Left renal cortex interstitium (tissue), 4 donors: ENCODE measurements at regions not wholly inside any gene's neighbourhood (a gene's known extent, or its start where the extent isn't known, plus 50 kb on each side); places are given as distances from the start of the nearest gene placed in this dataset.

Source experiments
- DNase-seq, 4 donors: peaks; one replicate each; pipeline ENCODE4 v3.0.0-alpha.2; 2013; ENCODE audit warnings: low read depth in 4 of 4, low spot score in 2 of 4, missing footprints in 1 of 4

- no peak for DNase-seq
These were observed 105.4 kb upstream of the CDH11 start for GRCh38 chr16:65227150-65227835.

- DNase-seq, result no peak
These were observed 104.2 kb upstream of the CDH11 start for GRCh38 chr16:65226077-65226476.

DNA sequence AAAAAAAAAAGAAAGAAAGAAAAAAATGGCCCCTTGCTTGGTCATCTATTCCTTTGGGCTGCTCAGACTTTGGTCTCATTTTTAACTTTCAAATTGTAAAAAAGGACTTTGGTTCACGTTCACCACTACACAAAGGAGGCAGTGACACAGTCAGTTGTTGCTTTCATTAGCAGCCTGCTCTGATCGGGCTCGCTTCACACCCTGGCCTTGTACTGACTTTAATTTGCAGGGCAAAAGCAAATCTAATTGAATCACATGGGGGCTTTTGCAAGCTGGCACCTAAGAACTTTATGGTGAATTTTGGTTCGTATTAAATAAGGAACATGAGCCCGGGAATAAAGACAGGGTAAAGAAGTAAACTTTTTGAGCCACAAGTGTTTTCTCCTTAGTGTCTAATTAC, 103.6 kb upstream of the CDH11 start:
- DNase-seq, result no peak

DNA sequence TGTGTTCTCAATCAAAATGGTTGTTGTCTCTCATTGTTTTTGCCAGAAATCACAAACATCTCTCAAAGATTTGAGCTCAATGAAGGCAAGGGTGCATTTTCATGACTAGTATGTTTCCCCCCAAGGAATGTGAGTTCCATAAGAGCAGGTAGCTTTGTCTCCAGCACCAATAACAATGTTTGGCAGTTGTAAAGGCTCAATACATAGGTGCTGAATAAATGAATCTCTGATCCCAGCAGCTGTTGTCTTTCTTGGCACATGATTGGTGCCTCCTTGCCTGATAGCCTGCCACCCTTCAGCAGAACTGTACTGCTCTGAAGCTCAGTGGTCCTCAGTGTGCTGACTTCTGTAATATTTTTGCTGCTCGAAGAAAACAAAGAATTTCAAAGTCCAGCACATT, 103.1 kb upstream of the CDH11 start:
- DNase-seq, result no peak

DNA sequence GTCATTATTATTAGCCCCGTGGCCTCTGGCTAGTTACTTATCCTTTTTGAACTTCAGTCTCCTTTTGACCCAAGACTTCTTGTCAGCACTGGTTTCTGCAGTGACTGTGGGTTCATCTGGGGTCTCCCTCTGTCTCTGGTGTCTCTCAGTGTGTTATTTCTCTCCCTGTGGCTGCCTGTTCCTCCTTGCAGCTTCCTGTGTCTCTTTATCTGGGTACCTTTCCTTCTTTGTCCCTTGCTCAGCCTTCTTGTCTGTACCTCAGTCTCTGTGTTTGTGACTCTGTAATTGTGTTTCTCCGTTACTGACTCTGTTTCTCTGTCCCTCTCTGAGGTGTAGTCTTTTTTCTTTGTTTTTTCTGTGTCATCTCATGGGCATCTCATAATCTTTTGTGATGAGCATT, 102.6 kb upstream of the CDH11 start:
- no peak for DNase-seq

DNA sequence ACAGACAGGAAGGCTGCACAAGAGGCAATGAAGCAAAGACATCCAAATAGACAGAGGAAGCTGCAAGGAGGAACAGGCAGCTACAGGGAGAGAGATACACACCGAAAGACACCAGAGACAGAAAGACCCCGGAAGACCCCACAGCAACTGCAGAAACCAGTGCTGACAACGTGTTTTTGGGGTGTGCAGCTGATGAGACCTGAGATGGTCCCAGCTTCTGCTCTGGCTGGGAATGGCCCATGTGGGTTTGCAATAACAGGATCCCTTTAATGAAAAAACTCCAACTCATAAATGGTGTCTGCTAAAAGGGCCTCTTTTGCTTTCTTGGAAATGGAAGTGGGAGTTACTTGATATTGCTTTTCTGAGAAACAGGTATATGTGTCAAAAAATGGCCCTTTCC, 101.5 kb upstream of the CDH11 start:
- DNase-seq, result no peak

DNA sequence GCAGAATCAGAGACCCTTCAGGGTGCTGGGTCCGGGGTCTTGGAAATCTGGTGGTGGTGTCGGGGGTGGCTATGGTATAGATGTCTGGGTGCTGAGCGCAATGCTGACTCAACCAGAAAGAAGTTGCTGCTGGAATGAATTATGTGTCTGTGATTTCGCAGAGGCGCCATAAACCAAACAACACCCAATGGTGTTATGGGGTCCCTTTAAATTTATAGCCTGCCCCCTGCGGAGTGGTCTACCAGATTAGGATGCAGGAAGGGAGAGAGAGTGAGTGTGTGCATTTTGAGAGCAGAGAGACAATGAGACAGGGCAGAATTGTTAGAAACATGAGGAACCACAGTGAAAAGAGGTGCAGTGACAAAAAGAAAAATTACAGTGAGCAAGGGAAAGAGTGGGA, 100.7 kb upstream of the CDH11 start:
- no peak for DNase-seq

DNA sequence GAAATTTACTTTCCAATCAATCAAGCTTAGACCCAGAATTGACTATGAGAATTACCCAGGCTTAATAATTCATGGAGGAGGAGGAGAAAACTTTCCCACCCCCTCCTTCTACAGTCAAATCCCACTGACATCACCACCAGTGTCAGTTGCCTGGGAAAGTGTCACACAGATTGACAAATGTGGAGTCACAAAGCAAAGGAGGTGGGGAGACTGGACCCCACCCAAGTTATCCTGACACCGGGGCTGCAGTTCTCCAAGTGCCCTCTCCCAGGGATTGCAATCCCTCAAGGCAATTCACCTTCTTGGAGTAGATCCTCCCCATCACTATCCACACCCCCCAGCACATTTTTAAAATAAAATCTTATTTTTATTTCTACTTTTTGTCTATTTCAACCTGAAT, 100.2 kb upstream of the CDH11 start:
- DNase-seq, result no peak

GRCh38 chr16:65219786-65220185, 97.9 kb upstream of the CDH11 start:
- no peak for DNase-seq

- no peak for DNase-seq
These were observed 96.5 kb upstream of the CDH11 start for GRCh38 chr16:65218348-65218747.

GRCh38 chr16:65213866-65214595, 92.2 kb upstream of the CDH11 start:
- no peak for DNase-seq

DNA sequence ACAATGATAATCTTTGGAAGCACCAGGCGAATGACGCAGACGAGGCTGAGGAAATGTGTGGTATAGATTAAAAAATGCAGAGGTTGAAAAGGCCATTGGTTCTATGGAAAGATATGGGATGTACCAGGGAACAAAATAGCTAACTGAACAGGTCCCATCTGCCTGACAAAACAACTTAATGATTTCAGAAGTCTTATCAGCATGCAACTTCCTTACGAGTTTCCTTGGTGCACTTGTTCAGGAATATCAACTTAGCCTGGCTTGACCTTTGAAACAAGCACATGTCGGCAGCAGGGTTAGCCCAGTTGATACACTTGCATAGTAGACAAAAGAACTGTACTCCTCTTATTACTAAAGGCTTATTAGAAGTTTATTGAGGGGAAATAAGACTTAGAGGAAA, 90.9 kb upstream of the CDH11 start:
- no peak for DNase-seq

GRCh38 chr16:65212240-65212639, 90.4 kb upstream of the CDH11 start:
- no peak for DNase-seq

DNA sequence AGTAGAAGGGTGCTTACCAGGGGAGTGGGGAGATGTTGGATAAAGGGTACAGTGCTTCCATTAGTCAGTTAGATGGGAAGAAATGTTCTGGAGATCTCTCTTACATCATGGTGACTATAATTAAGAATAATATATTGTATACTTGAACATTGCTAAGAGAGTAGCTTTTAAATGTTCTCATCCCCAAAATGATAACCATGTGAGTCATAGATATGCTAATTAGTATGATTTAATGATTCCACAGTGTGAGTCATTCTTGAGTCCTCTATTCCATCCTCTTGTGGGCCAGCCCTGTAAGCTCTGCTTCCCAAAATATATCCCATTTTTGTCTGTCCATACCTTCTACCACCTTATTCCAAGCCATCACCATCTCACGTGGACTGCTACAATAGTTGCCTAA, 80.6 kb upstream of the CDH11 start:
- no peak for DNase-seq

GRCh38 chr16:65201511-65201910, 79.6 kb upstream of the CDH11 start:
- no peak for DNase-seq

DNA sequence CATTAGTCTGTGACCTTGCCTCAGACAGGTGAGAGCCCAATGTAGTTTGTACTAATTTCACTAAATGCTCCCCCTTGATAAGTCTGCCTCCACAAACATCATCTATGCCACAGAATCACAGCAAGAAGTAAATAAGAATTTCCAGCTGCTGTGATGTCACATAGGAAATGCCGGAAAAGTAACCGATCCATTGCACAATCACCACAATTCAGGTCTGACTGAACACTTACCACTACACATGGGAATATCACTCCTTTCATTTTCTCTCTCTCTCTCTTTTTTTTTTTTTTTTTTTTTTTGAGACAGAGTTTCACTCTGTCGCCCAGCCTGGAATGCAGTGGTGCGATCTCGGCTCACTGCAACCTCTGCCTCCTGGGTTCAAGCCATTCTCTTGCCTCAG, 79.0 kb upstream of the CDH11 start:
- no peak for DNase-seq

DNA sequence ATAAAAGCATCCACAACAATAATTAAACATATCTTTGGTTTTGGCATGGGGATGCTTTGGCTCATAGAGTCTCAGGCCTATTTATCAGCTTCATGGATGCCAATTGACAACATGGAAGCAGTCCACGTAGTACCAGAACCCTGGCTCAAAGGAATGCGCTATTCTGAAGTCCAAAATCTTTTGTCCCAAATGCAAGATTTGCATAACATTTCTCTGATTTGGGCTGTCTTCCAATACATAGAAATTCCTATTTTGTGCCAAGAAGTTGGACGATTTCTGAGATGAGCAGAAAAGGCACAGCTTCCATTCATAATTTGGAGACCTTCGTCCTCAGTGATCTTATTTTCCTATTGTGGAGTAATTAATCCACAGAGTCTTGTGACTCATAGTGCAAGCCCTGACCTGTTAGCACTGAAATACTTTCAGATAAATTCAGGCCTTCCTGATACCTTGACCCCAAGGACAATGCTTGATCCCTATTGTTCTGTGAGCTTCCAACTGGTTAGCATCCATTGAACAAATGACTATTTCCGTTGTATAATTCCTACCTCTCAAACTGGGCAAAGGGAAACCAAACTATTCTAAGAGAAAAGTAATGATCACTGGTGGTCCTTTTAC, 78.4 kb upstream of the CDH11 start:
- no peak for DNase-seq

GRCh38 chr16:65196420-65197075, 74.7 kb upstream of the CDH11 start:
- no peak for DNase-seq

DNA sequence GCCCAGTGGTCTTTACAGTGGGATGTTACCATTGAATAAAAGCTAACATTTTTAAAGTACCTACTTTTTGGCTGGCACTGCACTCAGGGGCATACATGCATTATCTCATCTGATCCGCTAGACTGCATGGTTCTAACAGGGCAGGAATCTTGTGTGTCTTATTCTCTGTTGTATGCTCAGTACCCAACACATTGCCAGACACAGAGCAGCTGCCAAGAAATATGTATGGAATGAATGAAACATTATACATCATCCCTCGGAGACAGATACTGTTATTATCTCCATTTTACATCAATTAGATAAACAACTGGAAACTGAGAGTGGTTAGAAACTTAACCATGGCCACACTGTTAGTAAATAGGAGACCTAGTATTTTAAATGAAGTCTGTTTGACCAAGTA, 74.1 kb upstream of the CDH11 start:
- no peak for DNase-seq

- DNase-seq, result no peak
These were observed 63.4 kb upstream of the CDH11 start for GRCh38 chr16:65185241-65185778.

DNA sequence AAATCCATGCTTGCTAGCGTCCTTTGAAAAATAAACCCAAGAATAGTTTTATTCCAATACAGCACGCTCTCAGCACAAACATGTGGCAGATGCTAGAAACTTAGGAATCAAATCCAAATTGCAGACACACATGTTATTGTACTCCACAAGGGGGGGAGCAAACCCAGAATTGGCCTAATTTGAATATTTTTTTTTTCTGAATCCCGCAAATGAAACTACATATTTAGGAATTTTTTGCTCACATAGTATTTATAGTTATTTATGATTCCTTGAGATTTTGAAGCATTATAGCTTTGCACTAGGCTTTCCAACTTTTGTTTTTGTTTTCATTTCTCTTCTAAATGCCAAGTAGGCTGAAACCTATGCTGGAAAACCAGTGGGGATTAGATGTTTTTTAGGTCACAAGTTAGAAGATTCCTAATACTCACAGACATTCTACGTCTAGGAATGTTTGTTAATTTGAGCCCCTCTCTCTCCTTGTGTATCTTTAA, 59.3 kb upstream of the CDH11 start:
- DNase-seq, result peak in 1 of 4 donors; percentile 41
